HAP-1 (cell line): ENCODE measurements at regions not wholly inside any gene's neighbourhood (a gene's known extent, or its start where the extent isn't known, plus 50 kb on each side); places are given as distances from the start of the nearest gene placed in this dataset.

Source experiments
- DNase-seq, 2 experiments: peaks; one replicate each; pipeline ENCODE4 v3.0.0-alpha.2; 2016 to 2020; ENCODE audit warnings: low spot score in 2 of 2
- H3K27me3 ChIP-seq: fragments of 250-450 bp; sonication (Bioruptor Pico); 2 replicates; pipeline ENCODE4 v1.5.1; 2020; ENCODE audit warnings: low read depth, mild to moderate bottlenecking, moderate library complexity
- H3K36me3 ChIP-seq: fragments of 250-450 bp; sonication (Bioruptor Pico); replicated peaks from 2 replicates; pipeline ENCODE4 v1.5.1; 2020; ENCODE audit warnings: mild to moderate bottlenecking
- H3K4me1 ChIP-seq: fragments of 250-450 bp; sonication (Bioruptor Pico); 2 replicates; pipeline ENCODE4 v1.5.1; 2020; ENCODE audit warnings: mild to moderate bottlenecking
- H3K4me3 ChIP-seq: fragments of 250-450 bp; sonication (Bioruptor Pico); 2 replicates; pipeline ENCODE4 v1.5.1; 2020; ENCODE audit warnings: mild to moderate bottlenecking, moderate library complexity
- H3K9me3 ChIP-seq: fragments of 250-450 bp; sonication (Bioruptor Pico); 2 replicates; pipeline ENCODE4 v1.5.1; 2020; ENCODE audit warnings: mild to moderate bottlenecking, moderate library complexity
- in situ Hi-C: fragments of 300-500 bp; cut with MboI; formaldehyde crosslinking; loops from 3 replicates; pipeline ENCODE4 v1.14.3; 2020; ENCODE audit warnings: low sequenced_read_pairs, inconsistent platforms, mixed read lengths

DNA sequence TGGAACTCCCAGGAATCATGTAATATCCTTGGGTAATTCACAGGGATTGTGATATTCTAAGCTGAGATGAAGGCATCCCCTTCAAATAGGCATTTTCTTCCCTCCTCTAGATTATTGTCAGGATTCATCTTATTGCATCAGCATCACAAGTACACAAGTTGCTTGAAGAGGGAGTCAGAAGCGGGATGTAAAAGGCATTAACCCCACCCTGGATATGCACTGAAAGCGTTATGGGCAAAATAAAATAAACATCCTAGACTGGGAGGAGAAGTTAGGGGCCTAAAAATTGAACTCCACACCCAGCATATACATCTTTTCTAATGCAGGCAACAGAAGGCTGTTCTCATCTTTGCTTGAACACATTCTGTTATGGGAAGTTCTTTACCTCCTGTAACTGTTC lies 381.2 kb downstream of the SETD4 start:
- no peaks in the 10 kb centered on the region for H3K4me1 ChIP-seq
- H3K9me3 ChIP-seq = no peaks in the 10 kb centered on the region
- in situ Hi-C loops = no loop called here
- no peak overlapping the region for H3K4me3 ChIP-seq
- H3K27me3 ChIP-seq = no peaks in the 10 kb centered on the region
- H3K36me3 ChIP-seq = no peaks in the 10 kb centered on the region
- DNase-seq = no peak

DNA sequence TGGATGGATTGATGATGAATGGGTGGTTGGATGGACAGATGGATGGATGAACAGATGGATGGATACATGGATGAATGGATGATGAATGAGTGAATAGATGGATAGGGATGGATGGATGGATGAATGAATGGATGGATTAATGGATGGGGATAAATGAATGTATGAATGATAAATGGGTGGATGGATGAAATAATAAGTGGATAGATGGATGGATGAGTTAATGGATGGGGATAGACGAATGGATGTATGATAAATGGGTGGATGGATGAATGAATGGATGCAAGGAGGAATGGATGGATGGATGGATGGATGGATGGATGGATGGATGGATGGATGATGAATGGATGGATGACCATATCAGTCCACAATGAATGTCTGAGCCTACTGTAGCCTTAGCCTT lies 381.9 kb downstream of the SETD4 start:
- in situ Hi-C loops = no loop called here

DNA sequence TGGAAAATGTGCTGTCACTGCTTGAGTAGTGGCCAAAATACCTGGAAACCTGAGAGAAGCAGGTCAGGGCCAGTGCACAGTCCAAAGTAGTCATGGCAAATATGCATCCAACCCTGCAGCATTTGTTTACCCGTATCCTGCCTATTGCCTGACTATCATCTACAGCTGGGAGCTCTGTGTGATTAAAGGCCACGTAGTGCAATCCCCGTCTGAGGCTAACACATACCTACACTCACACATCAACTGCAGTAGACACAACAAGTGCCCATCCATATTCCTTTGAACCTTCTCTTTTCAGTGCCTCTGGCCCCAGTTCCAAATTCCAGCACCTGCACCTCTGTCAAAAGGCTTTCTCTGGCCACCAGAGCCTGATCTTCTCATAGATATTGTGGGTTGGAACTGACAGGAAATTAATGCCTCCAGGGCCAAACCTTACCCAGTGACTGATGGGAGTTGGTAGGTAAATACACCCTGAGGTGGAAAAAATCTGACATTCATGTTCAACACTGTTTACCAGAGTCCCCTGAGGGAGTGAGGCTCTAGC lies 383.0 kb downstream of the SETD4 start:
- DNase-seq = no peak
- in situ Hi-C loops = no loop called here
- Histone ChIP-seq H3K36me3 (no peaks in the 10 kb centered on the region), H3K4me1 (no peaks in the 10 kb centered on the region), H3K4me3 (no peak overlapping the region), H3K9me3 (no peaks in the 10 kb centered on the region), H3K27me3 (no peaks in the 10 kb centered on the region)

More for the DNA sequence above, 381.9 kb downstream of the SETD4 start:
- DNase-seq = no peak
- Histone ChIP-seq H3K9me3 (no peaks in the 10 kb centered on the region), H3K4me1 (no peaks in the 10 kb centered on the region), H3K27me3 (no peaks in the 10 kb centered on the region), H3K36me3 (no peaks in the 10 kb centered on the region), H3K4me3 (no peak overlapping the region)

DNA sequence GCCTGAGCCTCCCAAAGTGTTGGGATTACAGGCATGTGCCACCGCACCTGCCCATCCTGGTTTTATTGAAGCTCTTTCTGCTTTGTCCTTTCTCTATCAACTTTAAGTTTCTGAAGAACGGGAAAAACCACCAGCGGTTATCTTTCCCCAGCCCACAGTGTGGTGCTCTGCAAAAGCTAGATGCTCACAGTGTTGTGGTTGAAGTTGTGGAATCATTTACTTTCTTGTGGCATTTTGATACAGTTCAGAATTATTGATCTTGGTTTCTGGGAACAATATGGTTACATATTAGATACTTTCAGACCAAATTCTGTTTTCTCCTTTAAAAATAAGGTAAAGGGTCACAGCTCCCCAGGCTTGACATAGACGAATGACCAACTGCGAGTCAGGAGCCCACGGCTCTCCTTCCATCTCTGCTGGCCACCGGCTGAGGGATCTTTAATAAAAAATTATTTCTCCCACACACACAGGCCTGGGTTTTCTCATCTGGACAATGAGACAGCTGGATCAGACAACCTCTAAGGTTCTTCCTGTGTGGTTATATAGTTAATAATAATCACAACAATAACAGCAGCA lies 385.3 kb downstream of the SETD4 start:
- Histone ChIP-seq H3K9me3 (no peaks in the 10 kb centered on the region), H3K36me3 (no peaks in the 10 kb centered on the region), H3K4me3 (no peak overlapping the region), H3K4me1 (no peaks in the 10 kb centered on the region), H3K27me3 (no peaks in the 10 kb centered on the region)
- in situ Hi-C loops = no loop called here
- DNase-seq = no peak

DNA sequence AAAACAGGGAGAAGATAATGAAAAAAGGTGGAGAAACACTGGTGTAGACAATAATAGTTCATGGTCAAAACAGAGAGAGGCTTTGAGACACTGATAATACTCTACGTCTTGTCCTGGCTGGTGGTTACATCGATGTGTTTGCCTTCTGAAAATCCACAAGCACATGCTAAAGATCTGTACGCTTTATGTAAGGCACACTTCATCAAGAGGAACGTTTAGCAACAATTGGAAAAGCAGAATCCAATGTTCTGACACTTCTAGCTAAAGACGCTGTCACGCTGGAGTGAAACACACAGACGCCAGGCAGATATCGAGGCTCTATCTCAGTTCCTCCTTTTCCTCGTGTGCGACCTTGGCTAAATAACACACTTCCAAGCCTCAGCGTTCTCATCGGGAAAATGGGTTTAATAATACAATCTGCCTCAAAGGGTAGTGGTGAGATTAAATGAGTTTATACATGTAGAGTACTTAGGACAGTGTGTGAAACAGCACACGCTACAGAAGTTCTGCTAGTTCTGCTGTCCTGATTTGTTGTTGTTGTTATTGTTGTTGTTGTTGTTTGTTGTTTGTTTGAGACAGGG lies 386.1 kb downstream of the SETD4 start:
- no peak for DNase-seq
- no peaks in the 10 kb centered on the region for H3K4me1 ChIP-seq
- in situ Hi-C loops = no loop called here
- no peaks in the 10 kb centered on the region for H3K36me3 ChIP-seq
- H3K4me3 ChIP-seq = no peak overlapping the region
- H3K9me3 ChIP-seq = no peaks in the 10 kb centered on the region
- no peaks in the 10 kb centered on the region for H3K27me3 ChIP-seq

DNA sequence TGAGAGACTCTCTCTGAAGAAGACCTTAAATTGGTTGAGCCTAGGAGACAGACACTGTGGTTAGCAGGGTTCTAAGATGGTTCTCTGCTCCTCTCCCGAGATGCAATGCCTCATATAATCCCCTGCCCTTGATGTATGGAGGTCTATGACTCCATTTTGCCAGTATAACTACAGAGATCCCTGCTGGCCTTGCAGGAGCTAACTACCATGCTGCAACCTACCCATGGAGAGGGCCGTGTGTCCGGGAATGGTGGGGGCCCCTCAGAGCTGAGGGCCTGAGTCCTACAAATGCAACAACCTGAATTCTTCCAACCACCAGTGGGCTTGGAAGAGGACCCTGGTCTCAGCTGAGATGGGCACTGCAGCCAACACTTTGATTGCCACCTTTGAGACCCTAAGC lies 388.0 kb downstream of the SETD4 start:
- Histone ChIP-seq H3K4me3 (no peak overlapping the region), H3K4me1 (no peaks in the 10 kb centered on the region), H3K36me3 (no peaks in the 10 kb centered on the region), H3K27me3 (no peaks in the 10 kb centered on the region), H3K9me3 (no peaks in the 10 kb centered on the region)
- DNase-seq = no peak
- in situ Hi-C loops = no loop called here

DNA sequence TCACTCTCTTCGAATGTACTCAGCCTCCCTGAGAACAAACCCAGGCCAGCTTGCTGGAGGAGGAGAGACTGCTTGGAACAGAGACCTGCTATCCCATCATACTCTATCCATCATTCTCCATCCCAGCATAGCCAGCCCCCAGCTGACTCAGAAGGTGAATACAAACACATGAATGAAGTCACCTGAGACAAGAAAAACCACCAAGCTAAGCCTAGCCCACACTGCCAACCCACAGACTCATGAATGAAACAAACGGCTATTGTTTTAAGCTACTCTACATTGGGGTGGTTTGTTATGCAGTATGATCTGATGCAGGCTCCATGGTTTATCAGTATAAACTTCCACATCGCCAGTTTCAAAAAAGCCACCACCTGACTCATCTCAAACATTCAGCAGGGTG lies 395.6 kb downstream of the SETD4 start:
- no peak for DNase-seq

DNA sequence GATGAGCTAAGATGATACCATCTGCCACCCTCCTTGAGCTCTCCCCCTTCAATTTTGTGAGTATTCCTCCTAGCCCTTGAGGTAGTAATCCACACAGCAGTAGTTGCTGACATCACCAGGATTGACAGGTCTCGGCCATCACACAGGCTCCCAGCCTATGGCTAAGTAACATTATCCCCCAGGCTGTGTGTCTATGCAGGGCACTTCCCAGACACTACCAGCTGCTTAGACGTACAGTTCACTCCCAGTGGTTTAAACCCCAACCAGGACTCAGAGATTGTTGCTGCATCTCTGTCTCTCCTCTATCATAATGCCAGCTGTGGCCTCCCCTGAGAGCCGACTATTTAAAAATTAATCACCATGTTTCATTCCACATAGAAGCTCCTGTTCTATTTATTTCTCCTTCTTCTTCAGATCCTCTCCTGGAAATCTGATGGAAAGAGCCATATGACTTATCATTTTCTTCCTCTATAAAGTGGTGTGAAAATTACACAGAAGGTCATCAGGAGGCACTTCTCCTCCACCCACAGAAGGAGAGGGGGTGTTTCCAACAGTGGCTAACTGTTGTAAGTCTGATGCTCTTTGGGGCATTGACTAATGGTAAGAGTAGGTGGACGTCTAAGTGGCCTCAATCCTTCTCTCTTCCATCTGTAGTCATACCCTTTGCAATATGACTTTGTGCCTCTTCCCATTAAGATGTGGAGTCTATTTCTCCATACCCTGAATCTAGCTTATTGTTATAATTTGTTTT lies 396.3 kb downstream of the SETD4 start:
- Histone ChIP-seq H3K4me3 (no peak overlapping the region), H3K27me3 (no peaks in the 10 kb centered on the region), H3K4me1 (no peaks in the 10 kb centered on the region), H3K9me3 (peaks cover 2% of the 10 kb centered on the region; the same call in 1 of the 2 replicates), H3K36me3 (no peaks in the 10 kb centered on the region)
- no peak for DNase-seq
- in situ Hi-C loops = no loop called here

More for the DNA sequence above, 395.6 kb downstream of the SETD4 start:
- Histone ChIP-seq H3K4me3 (no peak overlapping the region), H3K4me1 (no peaks in the 10 kb centered on the region), H3K9me3 (peaks cover 2% of the 10 kb centered on the region; the same call in 1 of the 2 replicates), H3K36me3 (no peaks in the 10 kb centered on the region), H3K27me3 (no peaks in the 10 kb centered on the region)
- in situ Hi-C loops = no loop called here

DNA sequence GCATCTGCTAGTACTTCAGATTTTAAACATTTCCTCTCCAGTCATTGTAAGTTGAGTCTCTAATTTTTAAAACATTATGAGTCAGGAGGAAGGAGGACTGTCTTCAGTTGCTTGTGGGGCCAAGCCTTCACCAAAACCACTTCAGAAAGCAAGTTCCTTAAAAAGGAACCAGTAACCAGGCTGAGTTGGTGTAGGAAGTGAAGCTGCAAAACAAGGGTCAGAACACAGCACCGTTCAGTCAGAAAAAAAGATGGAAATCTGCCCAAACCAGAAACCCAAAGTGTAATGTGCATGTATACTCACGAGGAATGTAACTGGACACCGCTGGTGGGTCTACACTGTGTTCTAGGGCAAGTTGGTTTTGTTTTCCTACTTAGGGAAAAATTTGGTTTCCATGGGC lies 402.1 kb downstream of the SETD4 start:
- H3K27me3 ChIP-seq = no peaks in the 10 kb centered on the region
- H3K4me1 ChIP-seq = no peaks in the 10 kb centered on the region
- in situ Hi-C loops = no loop called here
- no peaks in the 10 kb centered on the region for H3K36me3 ChIP-seq
- H3K4me3 ChIP-seq = no peak overlapping the region
- peaks cover 2% of the 10 kb centered on the region; the same call in 1 of the 2 replicates for H3K9me3 ChIP-seq
- DNase-seq = no peak

DNA sequence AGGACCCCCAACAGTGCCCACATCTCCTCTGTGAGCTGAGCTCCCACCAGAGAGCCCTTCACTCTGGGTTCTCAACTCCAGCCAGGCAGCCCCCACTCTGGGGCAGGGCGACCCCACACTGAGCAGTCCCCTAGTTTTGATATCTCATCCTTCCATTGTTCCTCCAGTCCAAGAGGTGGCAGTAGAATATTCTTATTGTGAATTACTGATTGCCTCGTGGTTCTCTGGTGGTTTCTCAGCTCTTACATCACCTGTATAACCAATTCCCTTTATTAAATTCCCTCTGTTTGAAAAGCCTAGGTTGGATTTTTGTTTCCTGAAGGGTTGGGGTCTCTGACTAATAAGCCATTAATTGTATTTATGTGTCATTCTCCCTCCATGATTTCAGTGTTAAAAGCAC lies 407.5 kb downstream of the SETD4 start:
- Histone ChIP-seq H3K9me3 (no peaks in the 10 kb centered on the region; the same call in 1 of the 2 replicates), H3K4me1 (no peaks in the 10 kb centered on the region), H3K27me3 (no peaks in the 10 kb centered on the region), H3K36me3 (no peaks in the 10 kb centered on the region), H3K4me3 (no peak overlapping the region)
- in situ Hi-C loops = no loop called here
- DNase-seq = no peak

DNA sequence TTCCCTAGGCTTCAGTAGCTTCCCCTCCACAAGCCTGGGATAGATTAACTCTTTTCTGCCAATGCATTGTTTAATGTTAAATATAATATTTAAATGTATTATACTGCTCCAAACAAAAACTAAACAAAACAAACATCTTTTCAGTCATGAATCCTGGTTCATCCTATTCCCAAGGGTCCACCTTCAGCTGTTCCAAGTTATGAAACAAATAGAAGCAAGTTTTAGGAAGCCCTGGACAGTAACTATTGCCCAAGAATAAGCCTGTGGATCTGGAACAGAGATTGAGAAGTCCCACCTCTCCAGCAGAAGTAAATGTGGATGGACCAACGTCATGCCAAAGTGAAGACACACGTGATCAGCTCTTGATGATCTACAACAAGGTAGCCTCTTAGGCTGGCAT lies 408.1 kb downstream of the SETD4 start:
- no peak overlapping the region for H3K4me3 ChIP-seq
- no peaks in the 10 kb centered on the region for H3K4me1 ChIP-seq
- no peaks in the 10 kb centered on the region for H3K27me3 ChIP-seq
- no peak for DNase-seq
- in situ Hi-C loops = no loop called here
- no peaks in the 10 kb centered on the region for H3K36me3 ChIP-seq
- H3K9me3 ChIP-seq = no peaks in the 10 kb centered on the region; the same call in 1 of the 2 replicates

DNA sequence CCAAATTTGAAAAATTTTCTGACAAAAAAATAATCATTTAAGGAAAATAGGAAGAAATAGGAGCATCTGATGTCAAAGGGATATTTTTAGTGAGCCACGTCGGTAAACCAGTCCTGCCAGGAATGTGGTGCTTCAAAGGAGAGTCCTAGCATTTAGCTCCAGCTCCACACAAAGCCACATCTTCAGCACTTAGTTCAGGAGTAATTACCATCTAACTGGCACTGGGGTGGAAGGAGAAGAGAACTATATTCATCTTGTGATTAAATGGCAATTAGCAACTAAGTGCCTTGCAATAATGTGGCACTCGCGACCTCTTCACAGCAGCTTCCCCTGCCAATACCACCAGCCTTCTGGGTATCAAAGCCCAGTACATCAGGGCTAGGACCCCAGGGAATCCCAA lies 409.1 kb downstream of the SETD4 start:
- in situ Hi-C loops = no loop called here
- Histone ChIP-seq H3K4me1 (no peaks in the 10 kb centered on the region), H3K4me3 (no peak overlapping the region), H3K36me3 (no peaks in the 10 kb centered on the region), H3K9me3 (no peaks in the 10 kb centered on the region; the same call in 1 of the 2 replicates), H3K27me3 (no peaks in the 10 kb centered on the region)
- no peak for DNase-seq

DNA sequence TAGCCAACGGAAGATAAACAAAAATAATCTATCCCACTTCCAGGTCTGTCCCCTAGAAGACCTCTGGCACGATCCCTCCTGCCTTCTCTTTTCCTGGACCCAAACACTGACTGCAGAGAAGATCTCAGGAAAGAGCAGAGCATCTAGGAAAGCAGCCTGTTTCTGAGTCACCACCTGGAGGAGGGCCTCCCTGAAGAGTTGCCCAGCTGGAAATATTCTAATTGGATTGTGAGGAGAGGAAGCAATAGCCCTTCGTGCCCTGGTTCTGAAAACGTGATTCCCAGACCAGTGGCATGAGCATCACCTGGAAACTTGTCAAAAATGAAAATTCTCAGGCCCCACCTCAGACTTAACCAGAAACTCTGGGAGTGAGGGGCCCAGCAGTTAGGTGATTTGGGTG lies 411.1 kb downstream of the SETD4 start:
- in situ Hi-C loops = no loop called here
- DNase-seq = no peak
- no peaks in the 10 kb centered on the region for H3K27me3 ChIP-seq
- no peaks in the 10 kb centered on the region for H3K36me3 ChIP-seq
- no peak overlapping the region for H3K4me3 ChIP-seq
- H3K9me3 ChIP-seq = no peaks in the 10 kb centered on the region; the same call in 1 of the 2 replicates
- H3K4me1 ChIP-seq = no peaks in the 10 kb centered on the region

DNA sequence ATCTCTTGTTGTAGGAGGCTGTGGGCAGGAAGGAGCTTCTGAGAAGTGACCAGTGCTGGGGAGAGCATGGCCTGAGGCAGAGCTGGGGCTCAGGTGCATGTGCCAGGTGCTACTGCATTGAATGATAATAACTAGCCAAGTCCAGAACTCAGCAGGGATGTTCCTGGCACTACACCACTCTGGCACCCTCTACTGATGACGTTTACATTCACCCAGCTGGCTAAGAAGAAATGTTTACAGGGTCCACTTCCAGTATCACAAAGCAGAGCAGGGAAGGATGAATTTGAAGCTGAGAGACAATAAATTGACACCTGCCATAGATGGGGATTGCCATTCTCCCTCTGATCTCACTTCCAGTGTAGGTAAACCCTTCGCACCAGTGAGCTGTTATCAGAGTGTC lies 411.8 kb downstream of the SETD4 start:
- in situ Hi-C loops = no loop called here
- H3K4me1 ChIP-seq = no peaks in the 10 kb centered on the region
- DNase-seq = no peak
- no peaks in the 10 kb centered on the region; the same call in 1 of the 2 replicates for H3K9me3 ChIP-seq
- no peaks in the 10 kb centered on the region for H3K27me3 ChIP-seq
- H3K4me3 ChIP-seq = no peak overlapping the region
- no peaks in the 10 kb centered on the region for H3K36me3 ChIP-seq
